Ascending aorta (tissue), 2 donors: ENCODE measurements at regions not wholly inside any gene's neighbourhood (a gene's known extent, or its start where the extent isn't known, plus 50 kb on each side); places are given as distances from the start of the nearest gene placed in this dataset.

Experiments used
- DNase-seq, 2 donors: peaks; one replicate each; pipeline ENCODE4 v3.0.0-alpha.2; 2019; ENCODE audit warnings: low spot score in 2 of 2
- H3K27ac ChIP-seq, 2 donors: fragments of 200-600 bp; sonication (generic); one replicate each; pipeline ENCODE4 v1.5.1; 2016 to 2017; ENCODE audit warnings: mild to moderate bottlenecking in 1 of 2
- H3K27me3 ChIP-seq: fragments of 200-600 bp; sonication (generic); one replicate; pipeline ENCODE4 v1.5.1; 2017
- H3K36me3 ChIP-seq, 2 donors: fragments of 200-600 bp; sonication (generic); one replicate each; pipeline ENCODE4 v1.5.1; 2016
- H3K4me1 ChIP-seq, 2 donors: fragments of 200-600 bp; sonication (generic); one replicate each; pipeline ENCODE4 v1.5.1; 2016 to 2017; ENCODE audit warnings: mild to moderate bottlenecking in 1 of 2
- H3K4me3 ChIP-seq, 2 donors: fragments of 200-600 bp; sonication (generic); one replicate each; pipeline ENCODE4 v1.5.1; 2016 to 2017; ENCODE audit warnings: mild to moderate bottlenecking in 1 of 2
- H3K9me3 ChIP-seq, 2 donors: fragments of 200-600 bp; sonication (generic); one replicate each; pipeline ENCODE4 v1.5.1; 2016
- CTCF ChIP-seq, 3 experiments: fragments of 200-600 bp in 2 of 3; fragments of 450-650 bp in 1 of 3; sonication (generic) in 2 of 3; IDR thresholded peaks; one replicate each; pipeline ENCODE4 v1.5.1; 2016 to 2019; ENCODE audit warnings: antibody characterized with exemption in 3 of 3, mild to moderate bottlenecking in 1 of 3, moderate library complexity in 1 of 3
- intact Hi-C: fragments of 100-400 bp; cut with DNase I; formaldehyde crosslinking; loops from one replicate; pipeline ENCODE4 v1.15.1; 2023

- DNase-seq = no peak
- intact Hi-C loops = no loop called here
- no peaks in the 10 kb centered on the region for H3K36me3 ChIP-seq
- no peak overlapping the region for H3K27ac ChIP-seq
- H3K9me3 ChIP-seq = no peaks in the 10 kb centered on the region
- no peak for TF ChIP-seq CTCF (IDR thresholded peaks at IDR 0.05)
- H3K27me3 ChIP-seq = no peaks in the 10 kb centered on the region
- no peak overlapping the region for H3K4me3 ChIP-seq
- H3K4me1 ChIP-seq = no peaks in the 10 kb centered on the region
Observed at GRCh38 chr10:21144047-21144446, 246.9 kb upstream of the NEBL start.

GRCh38 chr10:21141946-21142492 lies 244.9 kb upstream of the NEBL start:
- H3K9me3 ChIP-seq = no peaks in the 10 kb centered on the region
- H3K4me1 ChIP-seq = no peaks in the 10 kb centered on the region
- no peaks in the 10 kb centered on the region for H3K27me3 ChIP-seq
- H3K27ac ChIP-seq = no peak overlapping the region
- intact Hi-C loops = no loop called here
- no peak overlapping the region for H3K4me3 ChIP-seq
- TF ChIP-seq CTCF (IDR thresholded peaks at IDR 0.05) = no peak
- H3K36me3 ChIP-seq = no peaks in the 10 kb centered on the region
- DNase-seq = no peak

GRCh38 chr10:21138769-21139340 lies 241.7 kb upstream of the NEBL start:
- no peaks in the 10 kb centered on the region for H3K9me3 ChIP-seq
- no peak overlapping the region for H3K4me3 ChIP-seq
- H3K27me3 ChIP-seq = no peaks in the 10 kb centered on the region
- no peaks in the 10 kb centered on the region for H3K36me3 ChIP-seq
- no peak overlapping the region for H3K27ac ChIP-seq
- DNase-seq = no peak
- no peak for TF ChIP-seq CTCF (IDR thresholded peaks at IDR 0.05)
- intact Hi-C loops = no loop called here
- no peaks in the 10 kb centered on the region for H3K4me1 ChIP-seq

- Histone ChIP-seq H3K9me3 (no peaks in the 10 kb centered on the region), H3K4me1 (no peaks in the 10 kb centered on the region), H3K27me3 (no peaks in the 10 kb centered on the region), H3K36me3 (no peaks in the 10 kb centered on the region), H3K27ac (no peak overlapping the region), H3K4me3 (no peak overlapping the region)
- DNase-seq = no peak
- intact Hi-C loops = no loop called here
- no peak for TF ChIP-seq CTCF (IDR thresholded peaks at IDR 0.05)
Observed at GRCh38 chr10:21135023-21135931, 238.2 kb upstream of the NEBL start.

GRCh38 chr10:21134645-21135022 lies 237.5 kb upstream of the NEBL start:
- Histone ChIP-seq H3K27ac (no peak overlapping the region), H3K36me3 (no peaks in the 10 kb centered on the region), H3K9me3 (no peaks in the 10 kb centered on the region), H3K4me1 (no peaks in the 10 kb centered on the region), H3K27me3 (no peaks in the 10 kb centered on the region), H3K4me3 (no peak overlapping the region)
- DNase-seq = no peak
- TF ChIP-seq CTCF (IDR thresholded peaks at IDR 0.05) = no peak
- intact Hi-C loops = no loop called here
